ENCODE measurements at regions not wholly inside any gene's neighbourhood (a gene's known extent, or its start where the extent isn't known, plus 50 kb on each side); places are given as distances from the start of the nearest gene placed in this dataset.

GRCh38 chr7:41294556-41295454 lies 408.1 kb downstream of the INHBA start:
- TF ChIP-seq CTCF (IDR thresholded peaks at IDR 0.05; ENCODE audit: control extremely low read depth, extremely low read depth, low read depth, missing control alignments): no peak
- POLR2A ChIA-PET: interaction anchor here (0.5 kb wide), 1 partner anchor 20 kb away, joined by 3 read pairs; no protein-coding TSS in a partner anchor
- CTCF ChIA-PET: no interaction called here
- DNase-seq (ENCODE audit: extremely low spot score): no peak

- CTCF ChIA-PET: no interaction called here
- TF ChIP-seq CTCF (IDR thresholded peaks at IDR 0.05; ENCODE audit: control extremely low read depth, extremely low read depth, low read depth, missing control alignments): no peak
- no peak for DNase-seq (ENCODE audit: extremely low spot score)
- POLR2A ChIA-PET: no interaction called here
Measured at GRCh38 chr7:41292487-41292886, 410.4 kb downstream of the INHBA start.

GRCh38 chr7:41287559-41288335 lies 415.1 kb downstream of the INHBA start:
- TF ChIP-seq CTCF (IDR thresholded peaks at IDR 0.05; ENCODE audit: control extremely low read depth, extremely low read depth, low read depth, missing control alignments): no peak
- POLR2A ChIA-PET: no interaction called here
- CTCF ChIA-PET: no interaction called here
- DNase-seq (ENCODE audit: extremely low spot score): no peak

GRCh38 chr7:41280491-41280890 lies 422.4 kb downstream of the INHBA start:
- ChIA-PET CTCF (no interaction called here), POLR2A (no interaction called here)
- DNase-seq (ENCODE audit: extremely low spot score): no peak
- TF ChIP-seq CTCF (IDR thresholded peaks at IDR 0.05; ENCODE audit: control extremely low read depth, extremely low read depth, low read depth, missing control alignments): no peak

- ChIA-PET POLR2A (no interaction called here), CTCF (interaction anchor here (1.4 to 1.5 kb wide), 2 partner anchors 10 to 38 kb away, joined by 4 read pairs; no protein-coding TSS in a partner anchor)
- no peak for TF ChIP-seq CTCF (IDR thresholded peaks at IDR 0.05; ENCODE audit: control extremely low read depth, extremely low read depth, low read depth, missing control alignments)
- DNase-seq (ENCODE audit: extremely low spot score): no peak
Measured at GRCh38 chr7:41277561-41277960, 425.3 kb downstream of the INHBA start.

- ChIA-PET POLR2A (no interaction called here), CTCF (no interaction called here)
- DNase-seq (ENCODE audit: extremely low spot score): no peak
- TF ChIP-seq CTCF (IDR thresholded peaks at IDR 0.05; ENCODE audit: control extremely low read depth, extremely low read depth, low read depth, missing control alignments): no peak
Measured at GRCh38 chr7:41275255-41275654, 427.6 kb downstream of the INHBA start.

Data from GM10248 (cell line).